ENCODE measurements at regions not wholly inside any gene's neighbourhood (a gene's known extent, or its start where the extent isn't known, plus 50 kb on each side); places are given as distances from the start of the nearest gene placed in this dataset.

DNA sequence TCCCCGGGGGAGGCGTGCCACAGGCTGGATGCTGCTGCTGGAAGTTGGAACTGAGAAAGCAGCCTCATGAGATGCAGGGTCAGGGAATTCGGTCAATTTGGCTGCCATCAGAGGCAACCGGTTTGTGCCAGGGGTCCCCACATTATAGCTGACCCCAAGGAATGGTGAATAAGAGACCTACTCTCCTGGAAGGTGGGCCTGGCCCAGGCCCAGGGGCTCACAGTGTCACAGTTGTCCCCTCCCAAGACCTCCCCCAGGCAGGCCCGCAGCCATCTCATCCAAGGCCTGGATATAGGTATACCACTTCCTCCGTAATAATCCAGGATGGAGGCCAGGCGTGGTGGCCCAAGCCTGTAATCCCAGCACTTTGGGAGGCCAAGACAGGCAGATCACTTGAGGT, 114.6 kb downstream of the NPTX2 start:
- TF ChIP-seq, protein P1, sequence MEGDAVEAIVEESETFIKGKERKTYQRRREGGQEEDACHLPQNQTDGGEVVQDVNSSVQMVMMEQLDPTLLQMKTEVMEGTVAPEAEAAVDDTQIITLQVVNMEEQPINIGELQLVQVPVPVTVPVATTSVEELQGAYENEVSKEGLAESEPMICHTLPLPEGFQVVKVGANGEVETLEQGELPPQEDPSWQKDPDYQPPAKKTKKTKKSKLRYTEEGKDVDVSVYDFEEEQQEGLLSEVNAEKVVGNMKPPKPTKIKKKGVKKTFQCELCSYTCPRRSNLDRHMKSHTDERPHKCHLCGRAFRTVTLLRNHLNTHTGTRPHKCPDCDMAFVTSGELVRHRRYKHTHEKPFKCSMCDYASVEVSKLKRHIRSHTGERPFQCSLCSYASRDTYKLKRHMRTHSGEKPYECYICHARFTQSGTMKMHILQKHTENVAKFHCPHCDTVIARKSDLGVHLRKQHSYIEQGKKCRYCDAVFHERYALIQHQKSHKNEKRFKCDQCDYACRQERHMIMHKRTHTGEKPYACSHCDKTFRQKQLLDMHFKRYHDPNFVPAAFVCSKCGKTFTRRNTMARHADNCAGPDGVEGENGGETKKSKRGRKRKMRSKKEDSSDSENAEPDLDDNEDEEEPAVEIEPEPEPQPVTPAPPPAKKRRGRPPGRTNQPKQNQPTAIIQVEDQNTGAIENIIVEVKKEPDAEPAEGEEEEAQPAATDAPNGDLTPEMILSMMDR (IDR thresholded peaks at IDR 0.05; ENCODE audit: low read depth, low read length, missing input control) = no peak
- TF ChIP-seq, protein P2, sequence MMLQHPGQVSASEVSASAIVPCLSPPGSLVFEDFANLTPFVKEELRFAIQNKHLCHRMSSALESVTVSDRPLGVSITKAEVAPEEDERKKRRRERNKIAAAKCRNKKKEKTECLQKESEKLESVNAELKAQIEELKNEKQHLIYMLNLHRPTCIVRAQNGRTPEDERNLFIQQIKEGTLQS (IDR thresholded peaks at IDR 0.05) = no peak
- TF ChIP-seq, protein P3, sequence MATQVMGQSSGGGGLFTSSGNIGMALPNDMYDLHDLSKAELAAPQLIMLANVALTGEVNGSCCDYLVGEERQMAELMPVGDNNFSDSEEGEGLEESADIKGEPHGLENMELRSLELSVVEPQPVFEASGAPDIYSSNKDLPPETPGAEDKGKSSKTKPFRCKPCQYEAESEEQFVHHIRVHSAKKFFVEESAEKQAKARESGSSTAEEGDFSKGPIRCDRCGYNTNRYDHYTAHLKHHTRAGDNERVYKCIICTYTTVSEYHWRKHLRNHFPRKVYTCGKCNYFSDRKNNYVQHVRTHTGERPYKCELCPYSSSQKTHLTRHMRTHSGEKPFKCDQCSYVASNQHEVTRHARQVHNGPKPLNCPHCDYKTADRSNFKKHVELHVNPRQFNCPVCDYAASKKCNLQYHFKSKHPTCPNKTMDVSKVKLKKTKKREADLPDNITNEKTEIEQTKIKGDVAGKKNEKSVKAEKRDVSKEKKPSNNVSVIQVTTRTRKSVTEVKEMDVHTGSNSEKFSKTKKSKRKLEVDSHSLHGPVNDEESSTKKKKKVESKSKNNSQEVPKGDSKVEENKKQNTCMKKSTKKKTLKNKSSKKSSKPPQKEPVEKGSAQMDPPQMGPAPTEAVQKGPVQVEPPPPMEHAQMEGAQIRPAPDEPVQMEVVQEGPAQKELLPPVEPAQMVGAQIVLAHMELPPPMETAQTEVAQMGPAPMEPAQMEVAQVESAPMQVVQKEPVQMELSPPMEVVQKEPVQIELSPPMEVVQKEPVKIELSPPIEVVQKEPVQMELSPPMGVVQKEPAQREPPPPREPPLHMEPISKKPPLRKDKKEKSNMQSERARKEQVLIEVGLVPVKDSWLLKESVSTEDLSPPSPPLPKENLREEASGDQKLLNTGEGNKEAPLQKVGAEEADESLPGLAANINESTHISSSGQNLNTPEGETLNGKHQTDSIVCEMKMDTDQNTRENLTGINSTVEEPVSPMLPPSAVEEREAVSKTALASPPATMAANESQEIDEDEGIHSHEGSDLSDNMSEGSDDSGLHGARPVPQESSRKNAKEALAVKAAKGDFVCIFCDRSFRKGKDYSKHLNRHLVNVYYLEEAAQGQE (IDR thresholded peaks at IDR 0.05) = no peak
- TF ChIP-seq RAD21 (IDR thresholded peaks at IDR 0.05) (no peak), TAF1 (conservative IDR thresholded peaks at IDR 0.05) (no peak), RXRA (IDR thresholded peaks at IDR 0.05) (no peak)
- TF ChIP-seq, protein P4, sequence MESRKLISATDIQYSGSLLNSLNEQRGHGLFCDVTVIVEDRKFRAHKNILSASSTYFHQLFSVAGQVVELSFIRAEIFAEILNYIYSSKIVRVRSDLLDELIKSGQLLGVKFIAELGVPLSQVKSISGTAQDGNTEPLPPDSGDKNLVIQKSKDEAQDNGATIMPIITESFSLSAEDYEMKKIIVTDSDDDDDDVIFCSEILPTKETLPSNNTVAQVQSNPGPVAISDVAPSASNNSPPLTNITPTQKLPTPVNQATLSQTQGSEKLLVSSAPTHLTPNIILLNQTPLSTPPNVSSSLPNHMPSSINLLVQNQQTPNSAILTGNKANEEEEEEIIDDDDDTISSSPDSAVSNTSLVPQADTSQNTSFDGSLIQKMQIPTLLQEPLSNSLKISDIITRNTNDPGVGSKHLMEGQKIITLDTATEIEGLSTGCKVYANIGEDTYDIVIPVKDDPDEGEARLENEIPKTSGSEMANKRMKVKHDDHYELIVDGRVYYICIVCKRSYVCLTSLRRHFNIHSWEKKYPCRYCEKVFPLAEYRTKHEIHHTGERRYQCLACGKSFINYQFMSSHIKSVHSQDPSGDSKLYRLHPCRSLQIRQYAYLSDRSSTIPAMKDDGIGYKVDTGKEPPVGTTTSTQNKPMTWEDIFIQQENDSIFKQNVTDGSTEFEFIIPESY (IDR thresholded peaks at IDR 0.05) = no peak

Data from liver (tissue), 3 donors.